Right lobe of liver (tissue), 6 donors: ENCODE measurements at regions not wholly inside any gene's neighbourhood (a gene's known extent, or its start where the extent isn't known, plus 50 kb on each side); places are given as distances from the start of the nearest gene placed in this dataset.

Experiments used
- ATAC-seq, 4 donors: fragments of 200-7000 bp; cut with Tn5 transposase; one replicate each; pipeline ENCODE4 v1.9.1; 2020; ENCODE audit warnings: mild to moderate bottlenecking in 4 of 4, moderate library complexity in 4 of 4
- DNase-seq, 3 donors: peaks; one replicate each; pipeline ENCODE4 v3.0.0-alpha.2; 2020
- H3K27ac ChIP-seq, 3 donors: fragments of 200-600 bp; one replicate each; pipeline ENCODE4 v1.8.0; 2022
- H3K27me3 ChIP-seq, 2 donors: fragments of 200-600 bp; one replicate each; pipeline ENCODE4 v1.8.0; 2022
- H3K36me3 ChIP-seq, 4 donors: fragments of 200-600 bp; sonication (generic) in 1 of 4; one replicate each; pipeline versions ENCODE4 v1.5.1 to v1.8.0; 2017 to 2022; ENCODE audit warnings: control low read depth in 1 of 4
- H3K4me1 ChIP-seq, 4 donors: fragments of 200-600 bp; sonication (generic) in 1 of 4; one replicate each; pipeline versions ENCODE4 v1.5.1 to v1.8.0; 2017 to 2022; ENCODE audit warnings: control low read depth in 1 of 4
- H3K4me3 ChIP-seq, 3 donors: fragments of 200-600 bp; one replicate each; pipeline ENCODE4 v1.8.0; 2022
- H3K9me3 ChIP-seq, 4 donors: fragments of 200-600 bp; sonication (generic) in 1 of 4; one replicate each; pipeline versions ENCODE4 v1.5.1 to v1.8.0; 2017 to 2022; ENCODE audit warnings: control low read depth in 1 of 4
- CTCF ChIP-seq, 4 donors: fragments of 200-600 bp in 3 of 4; fragments of 450-650 bp in 1 of 4; IDR thresholded peaks; one replicate each; pipeline versions ENCODE4 v1.5.1 to v1.8.0; 2016 to 2022; ENCODE audit warnings: antibody characterized with exemption in 4 of 4, mild to moderate bottlenecking in 2 of 4
- POLR2A ChIP-seq: fragments of 450-650 bp; IDR thresholded peaks from one replicate; pipeline ENCODE4 v1.6.1; 2017; ENCODE audit warnings: antibody characterized with exemption, mild to moderate bottlenecking
- WGBS: methylation state at CpG from one replicate; pipeline ENCODE4 v1.1.6; 2018; ENCODE audit warnings: low coverage, low lambda C conversion rate; ENCODE audit not compliant: insufficient coverage; ENCODE audit errors: missing lambda C conversion rate; 5-methylcytosine and 5-hydroxymethylcytosine counted together
- intact Hi-C, 2 donors: fragments of 100-400 bp; cut with DNase I; formaldehyde crosslinking; loops; one replicate each; pipeline versions ENCODE4 v1.11.2 to v1.14.1; 2022
- donor health status: DM: no; HTN: yes; CAD: no.
- donor health status: DM: no; HTN: no; CAD: no.
- donor health status: DM: no; HTN: no; CAD: no.
- donor health status: DM: no; HTN: yes; CAD: no.
- donor health status: DM: no; HTN: yes; CAD: no.

- no peak for TF ChIP-seq POLR2A
- no peak for TF ChIP-seq CTCF (IDR thresholded peaks at IDR 0.05)
- DNase-seq (no peak), ATAC-seq (no peak)
- 25% methylated on average over 2 of the region's 2 CpGs for WGBS
- Histone ChIP-seq H3K4me3 (no peak overlapping the region), H3K27ac (no peak overlapping the region), H3K9me3 (no peaks in the 10 kb centered on the region), H3K4me1 (no peaks in the 10 kb centered on the region), H3K27me3 (no peaks in the 10 kb centered on the region), H3K36me3 (no peaks in the 10 kb centered on the region)
- intact Hi-C loops, result no loop called here
Measured at GRCh38 chr15:93174836-93175235, 85.8 kb upstream of the RGMA start.

- H3K36me3 ChIP-seq, result no peaks in the 10 kb centered on the region
Measured at GRCh38 chr15:93173369-93173768, 84.4 kb upstream of the RGMA start.

GRCh38 chr15:93171476-93171875 is 82.5 kb upstream of the RGMA start:
- Histone ChIP-seq H3K4me3 (no peak overlapping the region), H3K4me1 (no peaks in the 10 kb centered on the region), H3K27me3 (no peaks in the 10 kb centered on the region), H3K27ac (no peak overlapping the region), H3K36me3 (no peaks in the 10 kb centered on the region), H3K9me3 (no peaks in the 10 kb centered on the region)
- DNase-seq, result no peak
- 39% methylated on average over 3 of the region's 3 CpGs for WGBS
- ATAC-seq, result no peak
- intact Hi-C loops, result no loop called here
- no peak for TF ChIP-seq POLR2A
- TF ChIP-seq CTCF (IDR thresholded peaks at IDR 0.05), result no peak

More at GRCh38 chr15:93173369-93173768, 84.4 kb upstream of the RGMA start:
- Histone ChIP-seq H3K4me1 (no peaks in the 10 kb centered on the region), H3K27ac (no peak overlapping the region), H3K27me3 (no peaks in the 10 kb centered on the region), H3K4me3 (no peak overlapping the region), H3K9me3 (no peaks in the 10 kb centered on the region)
- intact Hi-C loops, result no loop called here
- TF ChIP-seq POLR2A (no peak), CTCF (IDR thresholded peaks at IDR 0.05) (no peak)
- 28% methylated on average over 3 of the region's 3 CpGs for WGBS
- DNase-seq, result no peak
- no peak for ATAC-seq

GRCh38 chr15:93170329-93170728 is 81.3 kb upstream of the RGMA start:
- no peaks in the 10 kb centered on the region for H3K9me3 ChIP-seq
- H3K27ac ChIP-seq, result no peak overlapping the region
- no peak for ATAC-seq
- H3K4me3 ChIP-seq, result no peak overlapping the region
- no peak for DNase-seq
- 30% methylated on average over 5 of the region's 6 CpGs for WGBS
- intact Hi-C loops, result no loop called here
- no peaks in the 10 kb centered on the region for H3K36me3 ChIP-seq
- no peaks in the 10 kb centered on the region for H3K4me1 ChIP-seq
- no peaks in the 10 kb centered on the region for H3K27me3 ChIP-seq
- TF ChIP-seq CTCF (IDR thresholded peaks at IDR 0.05) (no peak), POLR2A (no peak)

- TF ChIP-seq CTCF (IDR thresholded peaks at IDR 0.05) (no peak), POLR2A (no peak)
- H3K27me3 ChIP-seq, result no peaks in the 10 kb centered on the region
- intact Hi-C loops, result no loop called here
- ATAC-seq (no peak), DNase-seq (no peak)
- H3K27ac ChIP-seq, result no peak overlapping the region
- H3K9me3 ChIP-seq, result no peaks in the 10 kb centered on the region
- no peak overlapping the region for H3K4me3 ChIP-seq
- 56% methylated on average over 2 of the region's 2 CpGs for WGBS
- no peaks in the 10 kb centered on the region for H3K36me3 ChIP-seq
- no peaks in the 10 kb centered on the region for H3K4me1 ChIP-seq
Measured at GRCh38 chr15:93168910-93169309, 79.9 kb upstream of the RGMA start.
